ENCODE measurements at regions not wholly inside any gene's neighbourhood (a gene's known extent, or its start where the extent isn't known, plus 50 kb on each side); places are given as distances from the start of the nearest gene placed in this dataset.

GRCh38 chr2:76281156-76281841, 570.6 kb upstream of the GCFC2 start:
- in situ Hi-C loops (cut with HindIII; ENCODE audit: low sequenced_read_pairs), result no loop called here
- H3K4me3 ChIP-seq (ENCODE audit: low read depth, low read length), result no peak overlapping the region
- DNase-seq (ENCODE audit: low read depth, low spot score), result no peak
- TF ChIP-seq CTCF (IDR thresholded peaks at IDR 0.05; ENCODE audit: low read depth, low read length), result no peak

- in situ Hi-C loops (cut with HindIII; ENCODE audit: low sequenced_read_pairs), result no loop called here
- TF ChIP-seq CTCF (IDR thresholded peaks at IDR 0.05; ENCODE audit: low read depth, low read length), result no peak
- no peak overlapping the region for H3K4me3 ChIP-seq (ENCODE audit: low read depth, low read length)
- DNase-seq (ENCODE audit: low read depth, low spot score), result no peak
Measured at GRCh38 chr2:76280686-76281085, 570.0 kb upstream of the GCFC2 start.

GRCh38 chr2:76279142-76279541, 568.4 kb upstream of the GCFC2 start:
- in situ Hi-C loops (cut with HindIII; ENCODE audit: low sequenced_read_pairs), result no loop called here
- no peak for DNase-seq (ENCODE audit: low read depth, low spot score)
- H3K4me3 ChIP-seq (ENCODE audit: low read depth, low read length), result no peak overlapping the region

GRCh38 chr2:76275788-76276187, 565.1 kb upstream of the GCFC2 start:
- DNase-seq (ENCODE audit: low read depth, low spot score), result no peak
- in situ Hi-C loops (cut with HindIII; ENCODE audit: low sequenced_read_pairs), result no loop called here
- no peak for TF ChIP-seq CTCF (IDR thresholded peaks at IDR 0.05; ENCODE audit: low read depth, low read length)
- H3K4me3 ChIP-seq (ENCODE audit: low read depth, low read length), result no peak overlapping the region

More at GRCh38 chr2:76279142-76279541, 568.4 kb upstream of the GCFC2 start:
- no peak for TF ChIP-seq CTCF (IDR thresholded peaks at IDR 0.05; ENCODE audit: low read depth, low read length)

- in situ Hi-C loops (cut with HindIII; ENCODE audit: low sequenced_read_pairs), result no loop called here
- no peak for TF ChIP-seq CTCF (IDR thresholded peaks at IDR 0.05; ENCODE audit: low read depth, low read length)
- no peak for DNase-seq (ENCODE audit: low read depth, low spot score)
Measured at GRCh38 chr2:76274676-76275075, 564.0 kb upstream of the GCFC2 start.

GRCh38 chr2:76274160-76274559, 563.4 kb upstream of the GCFC2 start:
- in situ Hi-C loops (cut with HindIII; ENCODE audit: low sequenced_read_pairs), result no loop called here

More at GRCh38 chr2:76274676-76275075, 564.0 kb upstream of the GCFC2 start:
- no peak overlapping the region for H3K4me3 ChIP-seq (ENCODE audit: low read depth, low read length)

More at GRCh38 chr2:76274160-76274559, 563.4 kb upstream of the GCFC2 start:
- no peak for TF ChIP-seq CTCF (IDR thresholded peaks at IDR 0.05; ENCODE audit: low read depth, low read length)
- no peak for DNase-seq (ENCODE audit: low read depth, low spot score)
- H3K4me3 ChIP-seq (ENCODE audit: low read depth, low read length), result no peak overlapping the region
